GM23338 (cell line): ENCODE measurements at regions not wholly inside any gene's neighbourhood (a gene's known extent, or its start where the extent isn't known, plus 50 kb on each side); places are given as distances from the start of the nearest gene placed in this dataset.

ENCODE experiments used
- ATAC-seq: fragments of 200-7000 bp; cut with Tn5 transposase; 3 replicates; pipeline ENCODE4 v1.9.1; 2020
- DNase-seq: peaks from one replicate; pipeline ENCODE4 v3.0.0-alpha.2; 2015; ENCODE audit warnings: low spot score
- H2AFZ ChIP-seq: fragments of 200-600 bp; sonication (generic); 2 replicates; pipeline ENCODE4 v1.8.0; 2016; ENCODE audit warnings: antibody characterized with exemption, mild to moderate bottlenecking, moderate library complexity
- H3F3A ChIP-seq: fragments of 200-600 bp; sonication (generic); replicated peaks from 2 replicates; pipeline ENCODE4 v1.8.0; 2017; ENCODE audit warnings: antibody characterized with exemption, mixed run types, low read depth
- H3K27ac ChIP-seq: fragments of 200-600 bp; sonication (generic); 2 replicates; pipeline ENCODE4 v1.6.1; 2016; ENCODE audit warnings: low read depth
- H3K27me3 ChIP-seq: fragments of 200-600 bp; sonication (generic); 2 replicates; pipeline ENCODE4 v1.8.0; 2016; ENCODE audit warnings: mild to moderate bottlenecking, mixed run types, moderate library complexity; ENCODE audit not compliant: insufficient read depth
- H3K36me3 ChIP-seq: fragments of 200-600 bp; sonication (generic); 2 replicates; pipeline ENCODE4 v1.8.0; 2016; ENCODE audit warnings: mild to moderate bottlenecking; ENCODE audit not compliant: insufficient read depth
- H3K4me1 ChIP-seq: fragments of 200-600 bp; sonication (generic); 2 replicates; pipeline ENCODE4 v1.8.0; 2016; ENCODE audit warnings: mild to moderate bottlenecking, moderate library complexity; ENCODE audit not compliant: insufficient read depth
- H3K4me2 ChIP-seq: fragments of 200-600 bp; sonication (generic); 2 replicates; pipeline ENCODE4 v1.7.1; 2017; ENCODE audit warnings: mixed run types
- H3K4me3 ChIP-seq: fragments of 200-600 bp; sonication (generic); 2 replicates; pipeline ENCODE4 v1.6.1; 2016; ENCODE audit warnings: mixed run types
- H3K79me2 ChIP-seq: fragments of 200-600 bp; sonication (generic); replicated peaks from 2 replicates; pipeline ENCODE4 v1.8.0; 2017; ENCODE audit warnings: mild to moderate bottlenecking; ENCODE audit not compliant: insufficient read depth
- H3K9me2 ChIP-seq: fragments of 200-600 bp; sonication (generic); 2 replicates; pipeline ENCODE4 v1.8.0; 2017; ENCODE audit not compliant: insufficient read depth
- H4K20me1 ChIP-seq: fragments of 200-600 bp; sonication (generic); replicated peaks from 2 replicates; pipeline ENCODE4 v1.8.0; 2017; ENCODE audit warnings: mild to moderate bottlenecking; ENCODE audit not compliant: insufficient read depth
- H3K27ac Mint-ChIP-seq: 2 replicates; pipeline ENCODE4 v1.8.0; 2020; ENCODE audit warnings: inconsistent platforms, mild to moderate bottlenecking, moderate library complexity, mixed read lengths
- H3K27me3 Mint-ChIP-seq: 3 replicates; pipeline ENCODE4 v1.8.0; 2022; ENCODE audit warnings: low read depth, mild to moderate bottlenecking, moderate library complexity, mixed read lengths, inconsistent platforms; ENCODE audit not compliant: insufficient read depth, poor library complexity
- H3K36me3 Mint-ChIP-seq: 3 replicates; pipeline ENCODE4 v1.8.0; 2021; ENCODE audit warnings: low read depth, mild to moderate bottlenecking, inconsistent platforms, moderate library complexity, mixed read lengths
- H3K4me1 Mint-ChIP-seq: 3 replicates; pipeline ENCODE4 v1.8.0; 2020; ENCODE audit warnings: mild to moderate bottlenecking, inconsistent platforms, mixed read lengths
- H3K4me3 Mint-ChIP-seq: 3 replicates; pipeline ENCODE4 v1.8.0; 2021; ENCODE audit warnings: moderate library complexity, mild to moderate bottlenecking, inconsistent platforms, mixed read lengths
- H3K9me3 Mint-ChIP-seq: 3 replicates; pipeline ENCODE4 v1.8.0; 2020; ENCODE audit warnings: moderate library complexity, mild to moderate bottlenecking, inconsistent platforms, mixed read lengths
- CREB1 ChIP-seq: fragments of 250-450 bp; sonication (Bioruptor Pico); IDR thresholded peaks from 2 replicates; pipeline ENCODE4 v1.5.0; 2020; ENCODE audit warnings: low read depth, mild to moderate bottlenecking, moderate library complexity
- CTCF ChIP-seq, 2 experiments: fragments of 200-600 bp in 1 of 2; sonication (generic) in 1 of 2; conservative IDR thresholded peaks; 2 replicates each; pipeline versions ENCODE4 v1.5.1 to v1.6.1; 2016 to 2017; ENCODE audit warnings: antibody characterized with exemption in 2 of 2, low read depth in 2 of 2, mild to moderate bottlenecking in 2 of 2, moderate library complexity in 1 of 2
- EZH2phosphoT487 ChIP-seq: fragments of 200-600 bp; sonication (generic); IDR thresholded peaks from one replicate; pipeline ENCODE4 v1.8.1; 2018; ENCODE audit warnings: antibody characterized with exemption; ENCODE audit not compliant: unreplicated experiment
- JUNB ChIP-seq: IDR thresholded peaks from one replicate; pipeline ENCODE4 v1.6.1; 2016; ENCODE audit warnings: antibody characterized with exemption; ENCODE audit not compliant: unreplicated experiment
- NANOG ChIP-seq: IDR thresholded peaks from 2 replicates; pipeline ENCODE4 v1.6.1; 2016; ENCODE audit warnings: antibody characterized with exemption, borderline replicate concordance
- POLR2AphosphoS5 ChIP-seq: IDR thresholded peaks from 2 replicates; pipeline ENCODE4 v1.6.1; 2016; ENCODE audit warnings: antibody characterized with exemption, low read depth
- STAT1 ChIP-seq: IDR thresholded peaks from one replicate; pipeline ENCODE4 v1.6.1; 2016; ENCODE audit warnings: antibody characterized with exemption; ENCODE audit not compliant: unreplicated experiment
- ZNF114 ChIP-seq: fragments of 250-450 bp; sonication (Bioruptor Pico); IDR thresholded peaks from 2 replicates; pipeline ENCODE4 v1.5.0; 2020; ENCODE audit warnings: mild to moderate bottlenecking, moderate library complexity
- ZNF331 ChIP-seq: fragments of 250-450 bp; sonication (Bioruptor Pico); IDR thresholded peaks from 2 replicates; pipeline ENCODE4 v1.5.0; 2020; ENCODE audit warnings: low read depth, mild to moderate bottlenecking, moderate library complexity
- TF ChIP-seq, protein P1 (sequence below): IDR thresholded peaks from 2 replicates; pipeline ENCODE4 v1.6.1; 2016; ENCODE audit warnings: antibody characterized with exemption
- TF ChIP-seq, protein P2 (sequence below): IDR thresholded peaks from one replicate; pipeline ENCODE4 v1.6.1; 2018; ENCODE audit warnings: antibody characterized with exemption; ENCODE audit not compliant: unreplicated experiment
- TF ChIP-seq, protein P3 (sequence below): fragments of 250-450 bp; sonication (Bioruptor Pico); IDR thresholded peaks from 2 replicates; pipeline ENCODE4 v1.5.0; 2020; ENCODE audit warnings: mild to moderate bottlenecking, moderate library complexity

DNA sequence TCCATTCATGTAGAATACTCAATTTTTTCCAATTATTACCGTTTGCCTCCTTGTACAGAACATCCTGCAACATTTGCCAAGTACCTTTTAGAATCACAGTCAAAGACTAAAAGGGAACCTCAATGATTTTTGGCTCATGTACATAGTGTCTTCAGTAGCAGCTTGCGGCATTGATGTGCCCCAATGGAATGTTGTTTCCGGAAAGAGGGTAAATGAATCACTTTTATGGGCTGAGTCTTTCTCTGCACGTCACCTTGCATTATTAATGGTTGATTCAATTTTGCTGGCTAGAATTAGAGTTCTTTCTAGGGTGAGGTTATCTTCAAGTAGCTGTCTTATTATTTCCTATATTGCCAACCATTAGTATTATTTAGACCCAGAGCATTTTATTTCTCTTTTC, 116.9 kb upstream of the GABRA2 start:
- Histone ChIP-seq H3K9me2 (no peaks in the 10 kb centered on the region), H3K36me3 (no peaks in the 10 kb centered on the region), H3K4me1 (no peaks in the 10 kb centered on the region), H3K4me2 (no peak overlapping the region), H3K4me3 (no peak overlapping the region), H3K79me2 (no peaks in the 10 kb centered on the region), H2AFZ (no peak overlapping the region), H3F3A (no peaks in the 10 kb centered on the region), H3K27ac (no peak overlapping the region), H3K27me3 (no peaks in the 10 kb centered on the region), H4K20me1 (no peaks in the 10 kb centered on the region)
- Mint-ChIP-seq H3K9me3 (peaks cover 78% of the 10 kb centered on the region), H3K4me3 (no peak overlapping the region), H3K36me3 (peaks cover 2% of the 10 kb centered on the region; the same call in 1 of the 3 replicates), H3K4me1 (no peaks in the 10 kb centered on the region), H3K27ac (no peak overlapping the region), H3K27me3 (no peaks in the 10 kb centered on the region)
- TF ChIP-seq NANOG (no peak), CTCF (conservative IDR thresholded peaks at IDR 0.05; ENCODE audit: low read depth in 2 of 2) (no peak), CREB1 (CRISPR knock-in tag) (no peak), STAT1 (no peak), ZNF114 (CRISPR knock-in tag) (no peak), JUNB (no peak), EZH2phosphoT487 (no peak), ZNF331 (CRISPR knock-in tag) (no peak), POLR2AphosphoS5 (no peak)
- TF ChIP-seq, protein P1, sequence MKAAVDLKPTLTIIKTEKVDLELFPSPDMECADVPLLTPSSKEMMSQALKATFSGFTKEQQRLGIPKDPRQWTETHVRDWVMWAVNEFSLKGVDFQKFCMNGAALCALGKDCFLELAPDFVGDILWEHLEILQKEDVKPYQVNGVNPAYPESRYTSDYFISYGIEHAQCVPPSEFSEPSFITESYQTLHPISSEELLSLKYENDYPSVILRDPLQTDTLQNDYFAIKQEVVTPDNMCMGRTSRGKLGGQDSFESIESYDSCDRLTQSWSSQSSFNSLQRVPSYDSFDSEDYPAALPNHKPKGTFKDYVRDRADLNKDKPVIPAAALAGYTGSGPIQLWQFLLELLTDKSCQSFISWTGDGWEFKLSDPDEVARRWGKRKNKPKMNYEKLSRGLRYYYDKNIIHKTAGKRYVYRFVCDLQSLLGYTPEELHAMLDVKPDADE, result no peak
- TF ChIP-seq, protein P2, sequence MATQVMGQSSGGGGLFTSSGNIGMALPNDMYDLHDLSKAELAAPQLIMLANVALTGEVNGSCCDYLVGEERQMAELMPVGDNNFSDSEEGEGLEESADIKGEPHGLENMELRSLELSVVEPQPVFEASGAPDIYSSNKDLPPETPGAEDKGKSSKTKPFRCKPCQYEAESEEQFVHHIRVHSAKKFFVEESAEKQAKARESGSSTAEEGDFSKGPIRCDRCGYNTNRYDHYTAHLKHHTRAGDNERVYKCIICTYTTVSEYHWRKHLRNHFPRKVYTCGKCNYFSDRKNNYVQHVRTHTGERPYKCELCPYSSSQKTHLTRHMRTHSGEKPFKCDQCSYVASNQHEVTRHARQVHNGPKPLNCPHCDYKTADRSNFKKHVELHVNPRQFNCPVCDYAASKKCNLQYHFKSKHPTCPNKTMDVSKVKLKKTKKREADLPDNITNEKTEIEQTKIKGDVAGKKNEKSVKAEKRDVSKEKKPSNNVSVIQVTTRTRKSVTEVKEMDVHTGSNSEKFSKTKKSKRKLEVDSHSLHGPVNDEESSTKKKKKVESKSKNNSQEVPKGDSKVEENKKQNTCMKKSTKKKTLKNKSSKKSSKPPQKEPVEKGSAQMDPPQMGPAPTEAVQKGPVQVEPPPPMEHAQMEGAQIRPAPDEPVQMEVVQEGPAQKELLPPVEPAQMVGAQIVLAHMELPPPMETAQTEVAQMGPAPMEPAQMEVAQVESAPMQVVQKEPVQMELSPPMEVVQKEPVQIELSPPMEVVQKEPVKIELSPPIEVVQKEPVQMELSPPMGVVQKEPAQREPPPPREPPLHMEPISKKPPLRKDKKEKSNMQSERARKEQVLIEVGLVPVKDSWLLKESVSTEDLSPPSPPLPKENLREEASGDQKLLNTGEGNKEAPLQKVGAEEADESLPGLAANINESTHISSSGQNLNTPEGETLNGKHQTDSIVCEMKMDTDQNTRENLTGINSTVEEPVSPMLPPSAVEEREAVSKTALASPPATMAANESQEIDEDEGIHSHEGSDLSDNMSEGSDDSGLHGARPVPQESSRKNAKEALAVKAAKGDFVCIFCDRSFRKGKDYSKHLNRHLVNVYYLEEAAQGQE, result no peak
- TF ChIP-seq, protein P3, sequence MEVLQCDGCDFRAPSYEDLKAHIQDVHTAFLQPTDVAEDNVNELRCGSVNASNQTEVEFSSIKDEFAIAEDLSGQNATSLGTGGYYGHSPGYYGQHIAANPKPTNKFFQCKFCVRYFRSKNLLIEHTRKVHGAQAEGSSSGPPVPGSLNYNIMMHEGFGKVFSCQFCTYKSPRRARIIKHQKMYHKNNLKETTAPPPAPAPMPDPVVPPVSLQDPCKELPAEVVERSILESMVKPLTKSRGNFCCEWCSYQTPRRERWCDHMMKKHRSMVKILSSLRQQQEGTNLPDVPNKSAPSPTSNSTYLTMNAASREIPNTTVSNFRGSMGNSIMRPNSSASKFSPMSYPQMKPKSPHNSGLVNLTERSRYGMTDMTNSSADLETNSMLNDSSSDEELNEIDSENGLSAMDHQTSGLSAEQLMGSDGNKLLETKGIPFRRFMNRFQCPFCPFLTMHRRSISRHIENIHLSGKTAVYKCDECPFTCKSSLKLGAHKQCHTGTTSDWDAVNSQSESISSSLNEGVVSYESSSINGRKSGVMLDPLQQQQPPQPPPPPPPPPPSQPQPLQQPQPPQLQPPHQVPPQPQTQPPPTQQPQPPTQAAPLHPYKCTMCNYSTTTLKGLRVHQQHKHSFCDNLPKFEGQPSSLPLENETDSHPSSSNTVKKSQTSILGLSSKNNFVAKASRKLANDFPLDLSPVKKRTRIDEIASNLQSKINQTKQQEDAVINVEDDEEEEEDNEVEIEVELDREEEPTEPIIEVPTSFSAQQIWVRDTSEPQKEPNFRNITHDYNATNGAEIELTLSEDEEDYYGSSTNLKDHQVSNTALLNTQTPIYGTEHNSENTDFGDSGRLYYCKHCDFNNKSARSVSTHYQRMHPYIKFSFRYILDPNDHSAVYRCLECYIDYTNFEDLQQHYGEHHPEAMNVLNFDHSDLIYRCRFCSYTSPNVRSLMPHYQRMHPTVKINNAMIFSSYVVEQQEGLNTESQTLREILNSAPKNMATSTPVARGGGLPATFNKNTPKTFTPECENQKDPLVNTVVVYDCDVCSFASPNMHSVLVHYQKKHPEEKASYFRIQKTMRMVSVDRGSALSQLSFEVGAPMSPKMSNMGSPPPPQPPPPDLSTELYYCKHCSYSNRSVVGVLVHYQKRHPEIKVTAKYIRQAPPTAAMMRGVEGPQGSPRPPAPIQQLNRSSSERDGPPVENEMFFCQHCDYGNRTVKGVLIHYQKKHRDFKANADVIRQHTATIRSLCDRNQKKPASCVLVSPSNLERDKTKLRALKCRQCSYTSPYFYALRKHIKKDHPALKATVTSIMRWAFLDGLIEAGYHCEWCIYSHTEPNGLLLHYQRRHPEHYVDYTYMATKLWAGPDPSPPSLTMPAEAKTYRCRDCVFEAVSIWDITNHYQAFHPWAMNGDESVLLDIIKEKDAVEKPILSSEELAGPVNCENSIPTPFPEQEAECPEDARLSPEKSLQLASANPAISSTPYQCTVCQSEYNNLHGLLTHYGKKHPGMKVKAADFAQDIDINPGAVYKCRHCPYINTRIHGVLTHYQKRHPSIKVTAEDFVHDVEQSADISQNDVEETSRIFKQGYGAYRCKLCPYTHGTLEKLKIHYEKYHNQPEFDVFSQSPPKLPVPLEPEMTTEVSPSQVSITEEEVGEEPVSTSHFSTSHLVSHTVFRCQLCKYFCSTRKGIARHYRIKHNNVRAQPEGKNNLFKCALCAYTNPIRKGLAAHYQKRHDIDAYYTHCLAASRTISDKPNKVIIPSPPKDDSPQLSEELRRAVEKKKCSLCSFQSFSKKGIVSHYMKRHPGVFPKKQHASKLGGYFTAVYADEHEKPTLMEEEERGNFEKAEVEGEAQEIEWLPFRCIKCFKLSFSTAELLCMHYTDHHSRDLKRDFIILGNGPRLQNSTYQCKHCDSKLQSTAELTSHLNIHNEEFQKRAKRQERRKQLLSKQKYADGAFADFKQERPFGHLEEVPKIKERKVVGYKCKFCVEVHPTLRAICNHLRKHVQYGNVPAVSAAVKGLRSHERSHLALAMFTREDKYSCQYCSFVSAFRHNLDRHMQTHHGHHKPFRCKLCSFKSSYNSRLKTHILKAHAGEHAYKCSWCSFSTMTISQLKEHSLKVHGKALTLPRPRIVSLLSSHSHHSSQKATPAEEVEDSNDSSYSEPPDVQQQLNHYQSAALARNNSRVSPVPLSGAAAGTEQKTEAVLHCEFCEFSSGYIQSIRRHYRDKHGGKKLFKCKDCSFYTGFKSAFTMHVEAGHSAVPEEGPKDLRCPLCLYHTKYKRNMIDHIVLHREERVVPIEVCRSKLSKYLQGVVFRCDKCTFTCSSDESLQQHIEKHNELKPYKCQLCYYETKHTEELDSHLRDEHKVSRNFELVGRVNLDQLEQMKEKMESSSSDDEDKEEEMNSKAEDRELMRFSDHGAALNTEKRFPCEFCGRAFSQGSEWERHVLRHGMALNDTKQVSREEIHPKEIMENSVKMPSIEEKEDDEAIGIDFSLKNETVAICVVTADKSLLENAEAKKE, result no peak
- no peak for DNase-seq
- ATAC-seq, result no peak
